Mucosa of descending colon (tissue), 3 donors: ENCODE measurements at regions not wholly inside any gene's neighbourhood (a gene's known extent, or its start where the extent isn't known, plus 50 kb on each side); places are given as distances from the start of the nearest gene placed in this dataset.

Source experiments
- ATAC-seq: fragments of 200-7000 bp; cut with Tn5 transposase; one replicate; pipeline ENCODE4 v1.9.1; 2020; ENCODE audit warnings: mild to moderate bottlenecking, moderate library complexity
- DNase-seq, 3 donors: peaks; one replicate each; pipeline ENCODE4 v3.0.0-alpha.2; 2020
- H3K36me3 ChIP-seq: fragments of 200-600 bp; one replicate; pipeline ENCODE4 v1.8.0; 2021; ENCODE audit warnings: low read depth, mild to moderate bottlenecking
- H3K4me1 ChIP-seq: fragments of 200-600 bp; one replicate; pipeline ENCODE4 v1.8.0; 2021; ENCODE audit warnings: low read depth, mild to moderate bottlenecking
- H3K4me3 ChIP-seq: fragments of 200-600 bp; one replicate; pipeline ENCODE4 v1.8.0; 2021; ENCODE audit warnings: mild to moderate bottlenecking
- H3K9me3 ChIP-seq: fragments of 200-600 bp; one replicate; pipeline ENCODE4 v1.8.0; 2021; ENCODE audit warnings: mild to moderate bottlenecking
- CTCF ChIP-seq: fragments of 200-600 bp; IDR thresholded peaks from one replicate; pipeline ENCODE4 v1.8.0; 2022; ENCODE audit warnings: antibody characterized with exemption, mild to moderate bottlenecking
- intact Hi-C, 2 donors: fragments of 100-400 bp; cut with DNase I in 1 of 2; cut with micrococcal nuclease in 1 of 2; formaldehyde crosslinking; loops; one replicate each; pipeline versions ENCODE4 v1.11.0 to v1.11.1; 2022; cut with DNase I, micrococcal nuclease
- donor health status: DM: no; HTN: no; CAD: no; lungs with moderate emphysema.
- donor health status: DM: no; HTN: no; CAD: no.
- donor health status: DM: no; HTN: yes; CAD: no.

- ATAC-seq (no peak), DNase-seq (no peak)
- no peaks in the 10 kb centered on the region for H3K9me3 ChIP-seq
- H3K4me3 ChIP-seq: no peak overlapping the region
- intact Hi-C loops: no loop called here
- TF ChIP-seq CTCF: no peak
- no peaks in the 10 kb centered on the region for H3K36me3 ChIP-seq
- no peaks in the 10 kb centered on the region for H3K4me1 ChIP-seq
These were observed 1459.9 kb upstream of the CELF4 start for GRCh38 chr18:39025531-39025930.

GRCh38 chr18:39019989-39020388, 1454.4 kb upstream of the CELF4 start:
- DNase-seq (no peak), ATAC-seq (no peak)
- Histone ChIP-seq H3K9me3 (peaks cover 8% of the 10 kb centered on the region), H3K36me3 (no peaks in the 10 kb centered on the region), H3K4me1 (no peaks in the 10 kb centered on the region), H3K4me3 (no peak overlapping the region)
- no peak for TF ChIP-seq CTCF
- intact Hi-C loops: no loop called here

GRCh38 chr18:39007031-39007902, 1441.7 kb upstream of the CELF4 start:
- no peaks in the 10 kb centered on the region for H3K4me1 ChIP-seq
- no peak overlapping the region for H3K4me3 ChIP-seq
- TF ChIP-seq CTCF: no peak
- intact Hi-C loops: no loop called here
- no peaks in the 10 kb centered on the region for H3K36me3 ChIP-seq
- peaks cover 18% of the 10 kb centered on the region for H3K9me3 ChIP-seq
- DNase-seq: no peak
- no peak for ATAC-seq

GRCh38 chr18:38996056-38996455, 1430.5 kb upstream of the CELF4 start:
- Histone ChIP-seq H3K36me3 (no peaks in the 10 kb centered on the region), H3K9me3 (peaks cover 12% of the 10 kb centered on the region), H3K4me3 (no peak overlapping the region), H3K4me1 (no peaks in the 10 kb centered on the region)
- intact Hi-C loops: no loop called here
- no peak for DNase-seq
- no peak for ATAC-seq
- TF ChIP-seq CTCF: no peak

GRCh38 chr18:38993342-38993741, 1427.7 kb upstream of the CELF4 start:
- Histone ChIP-seq H3K9me3 (peaks cover 8% of the 10 kb centered on the region), H3K4me1 (no peaks in the 10 kb centered on the region), H3K4me3 (no peak overlapping the region), H3K36me3 (no peaks in the 10 kb centered on the region)
- intact Hi-C loops: no loop called here
- DNase-seq: no peak
- TF ChIP-seq CTCF: no peak
- no peak for ATAC-seq
